ENCODE measurements at regions not wholly inside any gene's neighbourhood (a gene's known extent, or its start where the extent isn't known, plus 50 kb on each side); places are given as distances from the start of the nearest gene placed in this dataset.

DNA sequence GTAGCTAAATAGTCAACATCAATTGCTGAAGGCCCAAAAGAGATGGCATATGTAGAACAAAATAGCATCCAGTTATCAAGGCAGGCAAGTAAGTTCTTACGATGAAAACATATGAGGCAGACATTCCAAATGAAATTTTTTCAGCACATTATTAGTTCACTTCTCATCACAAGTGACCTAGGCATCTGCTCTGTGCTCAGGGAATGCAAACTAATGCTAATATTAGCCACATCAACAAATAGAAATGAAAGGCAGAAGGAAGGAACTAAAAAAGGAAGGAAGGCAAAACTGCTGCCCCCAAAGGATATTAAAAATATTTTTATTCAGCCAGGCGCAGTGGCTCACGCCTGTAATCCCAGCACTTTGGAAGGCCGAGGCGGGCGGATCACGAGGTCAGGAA is 51.2 kb upstream of the ROCK1 start:
- Histone ChIP-seq H3K4me1 (ENCODE audit: insufficient read depth) (no peaks in the 10 kb centered on the region), H3K9me2 (replicated peaks; ENCODE audit: insufficient read depth) (no peaks in the 10 kb centered on the region), H3K27ac (no peak overlapping the region), H3K27me3 (no peaks in the 10 kb centered on the region), H2AFZ (no peak overlapping the region), H3K4me3 (no peak overlapping the region), H3K4me2 (no peak overlapping the region), H4K20me1 (ENCODE audit: insufficient read depth, poor library complexity, severe bottlenecking) (no peaks in the 10 kb centered on the region), H3K36me3 (replicated peaks; ENCODE audit: insufficient read depth, low read depth) (no peaks in the 10 kb centered on the region), H3K79me2 (no peaks in the 10 kb centered on the region), H3K9me3 (ENCODE audit: low read depth) (no peaks in the 10 kb centered on the region)
- no peak for DNase-seq (ENCODE audit: low spot score)
- TF ChIP-seq EZH2 (IDR thresholded peaks at IDR 0.05; ENCODE audit: borderline replicate concordance) (no peak), EZH2phosphoT487 (IDR thresholded peaks at IDR 0.05; ENCODE audit: low read depth, severe bottlenecking, unreplicated experiment) (no peak)
- TF ChIP-seq, protein P1, sequence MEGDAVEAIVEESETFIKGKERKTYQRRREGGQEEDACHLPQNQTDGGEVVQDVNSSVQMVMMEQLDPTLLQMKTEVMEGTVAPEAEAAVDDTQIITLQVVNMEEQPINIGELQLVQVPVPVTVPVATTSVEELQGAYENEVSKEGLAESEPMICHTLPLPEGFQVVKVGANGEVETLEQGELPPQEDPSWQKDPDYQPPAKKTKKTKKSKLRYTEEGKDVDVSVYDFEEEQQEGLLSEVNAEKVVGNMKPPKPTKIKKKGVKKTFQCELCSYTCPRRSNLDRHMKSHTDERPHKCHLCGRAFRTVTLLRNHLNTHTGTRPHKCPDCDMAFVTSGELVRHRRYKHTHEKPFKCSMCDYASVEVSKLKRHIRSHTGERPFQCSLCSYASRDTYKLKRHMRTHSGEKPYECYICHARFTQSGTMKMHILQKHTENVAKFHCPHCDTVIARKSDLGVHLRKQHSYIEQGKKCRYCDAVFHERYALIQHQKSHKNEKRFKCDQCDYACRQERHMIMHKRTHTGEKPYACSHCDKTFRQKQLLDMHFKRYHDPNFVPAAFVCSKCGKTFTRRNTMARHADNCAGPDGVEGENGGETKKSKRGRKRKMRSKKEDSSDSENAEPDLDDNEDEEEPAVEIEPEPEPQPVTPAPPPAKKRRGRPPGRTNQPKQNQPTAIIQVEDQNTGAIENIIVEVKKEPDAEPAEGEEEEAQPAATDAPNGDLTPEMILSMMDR (IDR thresholded peaks at IDR 0.05; ENCODE audit: poor library complexity), result no peak
- WGBS (ENCODE audit: low lambda C conversion rate, missing lambda C conversion rate), result 94% methylated on average over 7 of the region's 7 CpGs

DNA sequence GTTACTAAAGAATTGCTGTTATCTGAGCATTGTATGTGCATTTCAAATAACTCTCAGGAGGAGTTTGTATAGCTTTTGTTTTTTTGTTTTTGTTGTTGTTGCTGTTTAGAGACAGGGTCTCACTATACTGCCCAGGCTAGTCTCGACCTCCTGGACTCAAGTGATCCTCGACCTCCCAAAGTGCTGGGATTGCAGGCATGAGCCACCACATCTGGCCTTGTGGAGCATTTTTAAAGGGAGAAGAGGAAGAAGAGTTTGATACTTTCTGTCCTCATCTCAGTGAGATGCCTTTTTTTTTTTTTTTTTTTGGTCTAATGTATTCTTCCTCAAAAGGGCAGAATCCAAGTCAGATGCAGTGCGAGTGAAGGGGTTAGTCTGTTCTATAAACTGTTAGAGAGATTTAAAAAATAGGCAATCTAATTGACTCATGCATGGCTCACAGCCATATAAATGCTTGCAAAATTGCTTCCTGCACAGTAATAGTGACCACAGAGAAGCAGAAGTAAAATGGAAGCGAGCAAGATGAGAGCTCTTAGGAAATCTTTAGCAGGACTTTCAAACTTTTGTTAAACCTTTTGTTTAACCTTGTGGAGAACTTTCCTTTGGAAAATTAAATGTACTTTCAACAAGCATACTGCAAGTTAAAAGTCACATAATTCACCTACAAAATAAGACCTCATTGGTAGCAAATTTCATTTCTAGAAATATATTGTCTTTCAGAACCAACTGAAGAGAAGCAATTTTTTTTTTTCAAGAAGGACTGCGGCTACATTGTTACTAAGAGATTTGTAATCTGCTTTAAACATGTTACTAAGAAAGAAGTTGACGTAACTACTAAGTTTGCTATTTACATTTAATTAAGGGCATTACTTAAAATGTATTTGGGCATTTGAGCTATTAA is 52.3 kb upstream of the ROCK1 start:
- no peaks in the 10 kb centered on the region for H3K36me3 ChIP-seq (replicated peaks; ENCODE audit: insufficient read depth, low read depth)
- H3K79me2 ChIP-seq, result no peaks in the 10 kb centered on the region
- H3K4me1 ChIP-seq (ENCODE audit: insufficient read depth), result no peaks in the 10 kb centered on the region
- no peaks in the 10 kb centered on the region for H3K9me2 ChIP-seq (replicated peaks; ENCODE audit: insufficient read depth)
- no peak overlapping the region for H2AFZ ChIP-seq
- H3K4me2 ChIP-seq, result no peak overlapping the region
- peak overlapping the region; percentile 25 for H3K27ac ChIP-seq
- no peaks in the 10 kb centered on the region for H3K27me3 ChIP-seq
- H3K4me3 ChIP-seq, result no peak overlapping the region
- no peaks in the 10 kb centered on the region for H3K9me3 ChIP-seq (ENCODE audit: low read depth)
- 76% methylated on average over 6 of the region's 6 CpGs for WGBS (ENCODE audit: low lambda C conversion rate, missing lambda C conversion rate)
- no peak for DNase-seq (ENCODE audit: low spot score)
- TF ChIP-seq, protein P1 (IDR thresholded peaks at IDR 0.05; ENCODE audit: poor library complexity), result no peak
- TF ChIP-seq EZH2phosphoT487 (IDR thresholded peaks at IDR 0.05; ENCODE audit: low read depth, severe bottlenecking, unreplicated experiment) (no peak), EZH2 (IDR thresholded peaks at IDR 0.05; ENCODE audit: borderline replicate concordance) (no peak)
- H4K20me1 ChIP-seq (ENCODE audit: insufficient read depth, poor library complexity, severe bottlenecking), result no peaks in the 10 kb centered on the region

DNA sequence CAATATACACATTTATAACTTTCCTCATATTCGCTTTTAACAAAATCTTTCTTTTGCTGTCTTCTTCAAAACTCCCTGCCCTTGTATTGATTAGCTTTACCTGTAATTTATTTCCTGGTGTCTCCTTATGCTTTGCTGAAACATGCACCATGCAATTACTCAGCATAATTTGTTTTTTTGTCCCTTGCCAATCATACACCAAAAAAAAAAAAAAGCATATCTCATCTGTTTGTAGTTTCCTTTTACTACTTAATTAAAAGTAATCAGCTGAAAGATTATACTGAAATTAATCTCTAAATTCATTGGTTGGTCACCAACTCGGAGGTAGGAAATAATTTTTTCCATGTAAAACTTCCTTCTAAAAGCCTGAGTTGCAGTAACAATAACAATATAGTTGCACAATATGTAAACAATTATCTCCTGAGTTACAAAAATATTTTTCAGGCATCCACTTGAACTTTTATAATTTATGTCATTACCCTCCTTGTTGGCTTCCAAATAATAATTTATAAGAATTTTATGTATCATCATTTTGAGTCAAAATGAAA is 53.0 kb upstream of the ROCK1 start:
- H4K20me1 ChIP-seq (ENCODE audit: insufficient read depth, poor library complexity, severe bottlenecking), result no peaks in the 10 kb centered on the region
- no peak for DNase-seq (ENCODE audit: low spot score)
- WGBS (ENCODE audit: low lambda C conversion rate, missing lambda C conversion rate), result 80% methylated on average over 2 of the region's 2 CpGs
- H3K36me3 ChIP-seq (replicated peaks; ENCODE audit: insufficient read depth, low read depth), result no peaks in the 10 kb centered on the region
- no peaks in the 10 kb centered on the region for H3K27me3 ChIP-seq
- H3K9me2 ChIP-seq (replicated peaks; ENCODE audit: insufficient read depth), result no peaks in the 10 kb centered on the region
- H3K79me2 ChIP-seq, result no peaks in the 10 kb centered on the region
- no peak overlapping the region for H3K4me2 ChIP-seq
- H3K4me3 ChIP-seq, result no peak overlapping the region
- H2AFZ ChIP-seq, result no peak overlapping the region
- no peaks in the 10 kb centered on the region for H3K4me1 ChIP-seq (ENCODE audit: insufficient read depth)
- TF ChIP-seq, protein P1 (IDR thresholded peaks at IDR 0.05; ENCODE audit: poor library complexity), result no peak
- no peak for TF ChIP-seq EZH2phosphoT487 (IDR thresholded peaks at IDR 0.05; ENCODE audit: low read depth, severe bottlenecking, unreplicated experiment)
- no peak for TF ChIP-seq EZH2 (IDR thresholded peaks at IDR 0.05; ENCODE audit: borderline replicate concordance)
- H3K9me3 ChIP-seq (ENCODE audit: low read depth), result no peaks in the 10 kb centered on the region
- no peak overlapping the region for H3K27ac ChIP-seq

All from hepatocyte (in vitro differentiated cells).